BE2C (cell line): ENCODE measurements at regions not wholly inside any gene's neighbourhood (a gene's known extent, or its start where the extent isn't known, plus 50 kb on each side); places are given as distances from the start of the nearest gene placed in this dataset.

Source experiments
- DNase-seq: peaks from one replicate; pipeline ENCODE4 v3.0.0-alpha.2; 2020
- H3K27me3 ChIP-seq: fragments of 250-450 bp; sonication (Bioruptor Pico); 2 replicates; pipeline ENCODE4 v1.5.1; 2020; ENCODE audit warnings: mild to moderate bottlenecking
- H3K36me3 ChIP-seq: fragments of 250-450 bp; sonication (Bioruptor Pico); 2 replicates; pipeline ENCODE4 v1.5.1; 2020; ENCODE audit warnings: mild to moderate bottlenecking
- H3K4me1 ChIP-seq: fragments of 250-450 bp; sonication (Bioruptor Pico); 2 replicates; pipeline ENCODE4 v1.5.1; 2020
- H3K4me3 ChIP-seq: 2 replicates; pipeline ENCODE4 v1.5.1; 2011; ENCODE audit warnings: low read depth, low read length
- H3K9me3 ChIP-seq: fragments of 250-450 bp; sonication (Bioruptor Pico); 2 replicates; pipeline ENCODE4 v1.5.1; 2020
- TF ChIP-seq, protein P1 (sequence below): IDR thresholded peaks from 2 replicates; pipeline ENCODE4 v1.5.1; 2012; ENCODE audit warnings: mild to moderate bottlenecking, low read depth, low read length

DNA sequence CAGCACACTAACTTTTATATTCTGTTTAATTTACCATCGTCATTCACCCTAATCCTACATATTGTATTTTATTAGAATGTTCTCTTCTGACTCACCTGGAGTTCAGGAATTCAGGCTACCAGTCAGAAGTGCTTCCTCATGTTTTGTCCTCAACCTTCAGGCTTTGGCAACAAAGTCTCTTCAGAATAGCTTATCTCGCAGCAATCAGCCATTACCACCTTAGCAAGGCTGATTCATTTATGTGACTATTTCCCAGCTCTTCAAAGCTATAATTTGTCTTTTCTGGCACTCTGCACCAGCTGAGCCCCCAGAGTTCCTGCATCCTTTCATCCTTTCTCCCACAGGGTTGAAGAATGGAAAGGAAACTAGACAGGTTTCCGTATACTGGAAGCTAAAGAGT is 365.5 kb upstream of the CDH18 start:
- Histone ChIP-seq H3K36me3 (no peaks in the 10 kb centered on the region), H3K4me3 (no peak overlapping the region), H3K9me3 (no peaks in the 10 kb centered on the region), H3K27me3 (no peaks in the 10 kb centered on the region), H3K4me1 (no peaks in the 10 kb centered on the region)
- DNase-seq, result no peak
- TF ChIP-seq, protein P1, sequence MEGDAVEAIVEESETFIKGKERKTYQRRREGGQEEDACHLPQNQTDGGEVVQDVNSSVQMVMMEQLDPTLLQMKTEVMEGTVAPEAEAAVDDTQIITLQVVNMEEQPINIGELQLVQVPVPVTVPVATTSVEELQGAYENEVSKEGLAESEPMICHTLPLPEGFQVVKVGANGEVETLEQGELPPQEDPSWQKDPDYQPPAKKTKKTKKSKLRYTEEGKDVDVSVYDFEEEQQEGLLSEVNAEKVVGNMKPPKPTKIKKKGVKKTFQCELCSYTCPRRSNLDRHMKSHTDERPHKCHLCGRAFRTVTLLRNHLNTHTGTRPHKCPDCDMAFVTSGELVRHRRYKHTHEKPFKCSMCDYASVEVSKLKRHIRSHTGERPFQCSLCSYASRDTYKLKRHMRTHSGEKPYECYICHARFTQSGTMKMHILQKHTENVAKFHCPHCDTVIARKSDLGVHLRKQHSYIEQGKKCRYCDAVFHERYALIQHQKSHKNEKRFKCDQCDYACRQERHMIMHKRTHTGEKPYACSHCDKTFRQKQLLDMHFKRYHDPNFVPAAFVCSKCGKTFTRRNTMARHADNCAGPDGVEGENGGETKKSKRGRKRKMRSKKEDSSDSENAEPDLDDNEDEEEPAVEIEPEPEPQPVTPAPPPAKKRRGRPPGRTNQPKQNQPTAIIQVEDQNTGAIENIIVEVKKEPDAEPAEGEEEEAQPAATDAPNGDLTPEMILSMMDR, result no peak

DNA sequence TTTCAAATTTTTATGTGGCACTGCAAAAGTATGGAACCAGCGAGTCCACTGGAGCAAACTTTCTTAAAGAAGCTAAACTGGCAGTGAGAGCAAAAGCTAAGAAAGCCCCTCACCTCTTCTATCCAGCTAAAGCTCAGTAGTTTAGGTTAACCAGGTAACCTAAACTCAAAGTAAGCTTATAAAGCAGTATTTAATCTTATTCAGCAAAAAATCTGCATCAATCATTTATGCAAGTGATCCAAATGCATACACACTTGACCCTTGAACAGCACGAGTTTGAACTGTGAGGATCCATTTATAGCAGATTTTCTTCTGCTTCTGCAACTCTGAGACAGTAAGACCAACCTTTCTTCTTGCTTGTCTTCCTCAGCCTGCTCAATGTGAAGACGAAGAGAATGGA is 363.8 kb upstream of the CDH18 start:
- Histone ChIP-seq H3K27me3 (no peaks in the 10 kb centered on the region), H3K9me3 (no peaks in the 10 kb centered on the region), H3K36me3 (no peaks in the 10 kb centered on the region), H3K4me1 (no peaks in the 10 kb centered on the region), H3K4me3 (no peak overlapping the region)
- no peak for DNase-seq
- TF ChIP-seq, protein P1, result no peak

DNA sequence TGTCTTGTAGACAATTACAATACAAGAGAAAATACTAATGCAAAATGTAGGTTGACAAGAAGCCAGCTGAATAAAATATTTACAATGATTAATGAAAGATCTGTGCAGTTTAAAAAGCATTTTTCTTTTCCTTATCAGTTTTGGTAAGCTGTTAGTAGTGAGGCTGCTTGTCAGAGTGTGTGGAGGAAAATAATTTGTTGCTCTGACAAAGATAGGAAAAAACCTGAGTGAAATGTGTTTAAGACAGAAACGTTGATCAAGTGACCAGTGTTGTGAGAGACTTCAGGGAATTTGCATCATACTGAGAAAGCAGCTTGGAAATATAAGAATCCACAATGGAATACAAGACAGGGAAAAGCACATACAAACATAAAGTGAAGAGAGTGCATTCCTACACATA is 360.3 kb upstream of the CDH18 start:
- no peaks in the 10 kb centered on the region for H3K4me1 ChIP-seq
- TF ChIP-seq, protein P1, result no peak
- H3K27me3 ChIP-seq, result no peaks in the 10 kb centered on the region
- H3K36me3 ChIP-seq, result no peaks in the 10 kb centered on the region
- H3K9me3 ChIP-seq, result no peaks in the 10 kb centered on the region
- no peak overlapping the region for H3K4me3 ChIP-seq
- no peak for DNase-seq

DNA sequence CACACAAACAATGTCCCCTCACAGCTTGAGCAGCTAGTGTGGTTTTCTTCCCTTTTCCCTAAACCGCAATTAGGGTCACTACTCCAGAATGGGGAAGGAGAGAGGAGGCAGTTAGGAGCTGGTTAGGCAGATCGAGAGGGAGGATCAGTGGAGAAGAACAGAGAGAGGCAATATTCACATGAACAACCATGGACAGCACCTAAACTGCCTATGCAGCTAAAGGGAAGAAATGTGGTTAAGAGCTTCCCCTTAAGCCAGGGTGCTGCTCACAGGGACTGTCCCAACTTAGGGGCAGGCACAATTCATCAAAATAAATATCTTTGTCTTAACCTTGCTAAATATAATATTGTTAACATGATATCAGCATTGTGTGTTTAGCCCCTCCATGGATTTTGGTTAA is 359.3 kb upstream of the CDH18 start:
- no peak overlapping the region for H3K4me3 ChIP-seq
- no peak for DNase-seq
- no peaks in the 10 kb centered on the region for H3K27me3 ChIP-seq
- H3K36me3 ChIP-seq, result no peaks in the 10 kb centered on the region
- no peaks in the 10 kb centered on the region for H3K4me1 ChIP-seq
- TF ChIP-seq, protein P1, result no peak
- H3K9me3 ChIP-seq, result no peaks in the 10 kb centered on the region

DNA sequence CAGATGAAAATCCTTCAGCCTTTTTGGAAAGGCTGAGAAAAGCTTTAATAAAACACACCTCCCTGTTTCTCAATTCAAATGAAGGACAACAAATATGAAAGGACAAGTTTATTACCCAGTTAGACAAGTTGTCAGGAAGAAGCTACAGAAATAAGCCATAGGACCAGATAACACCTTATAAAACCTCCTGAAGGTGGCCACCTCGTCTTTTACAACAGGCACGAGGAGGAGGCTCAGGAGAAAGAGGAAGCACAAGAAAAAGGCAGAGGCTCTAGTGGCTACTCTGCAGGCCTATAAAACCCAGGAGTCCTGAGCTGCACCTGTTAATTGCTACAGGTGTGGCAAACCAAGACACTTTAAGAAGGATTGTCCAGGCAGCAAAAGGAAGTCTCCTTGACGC is 352.1 kb upstream of the CDH18 start:
- no peaks in the 10 kb centered on the region for H3K4me1 ChIP-seq
- TF ChIP-seq, protein P1, result 0 out of 2 replicates have a peak, but pooled peaks have one; percentile 10
- H3K4me3 ChIP-seq, result no peak overlapping the region
- H3K9me3 ChIP-seq, result no peaks in the 10 kb centered on the region
- H3K36me3 ChIP-seq, result no peaks in the 10 kb centered on the region
- DNase-seq, result no peak
- no peaks in the 10 kb centered on the region for H3K27me3 ChIP-seq

DNA sequence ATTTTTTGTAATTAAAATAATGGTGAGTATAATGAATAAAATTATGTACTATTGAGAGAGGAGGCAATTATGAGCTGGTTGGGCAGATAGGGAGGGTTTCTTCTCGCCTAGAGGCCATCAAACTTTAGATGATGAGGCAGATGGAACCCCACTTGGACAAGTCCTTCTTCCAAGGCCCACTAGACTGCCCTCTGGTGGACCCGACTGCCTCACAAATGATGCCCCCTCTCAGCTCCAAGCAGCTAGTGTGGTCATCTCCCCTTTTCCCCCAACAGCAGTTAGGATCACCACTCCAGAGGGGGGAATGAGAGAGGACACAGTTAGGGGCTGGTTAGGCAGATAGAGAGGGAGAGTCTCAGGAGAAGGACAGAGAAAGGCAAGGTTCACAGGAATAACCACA is 348.0 kb upstream of the CDH18 start:
- Histone ChIP-seq H3K9me3 (no peaks in the 10 kb centered on the region), H3K36me3 (no peaks in the 10 kb centered on the region), H3K27me3 (no peaks in the 10 kb centered on the region), H3K4me3 (no peak overlapping the region), H3K4me1 (no peaks in the 10 kb centered on the region)
- DNase-seq, result peak; percentile 37
- TF ChIP-seq, protein P1, result peak; percentile 53
